ENCODE measurements at regions not wholly inside any gene's neighbourhood (a gene's known extent, or its start where the extent isn't known, plus 50 kb on each side); places are given as distances from the start of the nearest gene placed in this dataset.

DNA sequence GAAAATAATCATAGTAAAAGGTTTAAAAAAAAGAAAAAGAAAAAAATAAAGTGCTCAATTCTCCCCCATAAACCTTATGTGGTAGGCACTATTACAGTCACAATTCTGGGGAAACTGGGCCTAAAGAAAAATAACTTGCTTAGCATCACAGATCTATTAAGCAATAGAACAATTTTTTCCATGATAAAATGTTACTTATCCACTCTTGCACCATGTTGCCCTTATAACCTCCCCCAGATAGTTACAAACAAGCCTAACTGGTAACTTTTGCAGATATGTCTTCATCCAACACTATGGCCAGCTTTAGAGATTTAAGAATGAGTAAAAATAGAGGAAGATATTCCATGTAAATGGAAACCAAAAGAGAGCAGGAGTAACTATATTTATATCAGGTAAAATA is 164.8 kb downstream of the DUSP6 start:
- DNase-seq (ENCODE audit: low read depth in 2 of 2): no peak

DNA sequence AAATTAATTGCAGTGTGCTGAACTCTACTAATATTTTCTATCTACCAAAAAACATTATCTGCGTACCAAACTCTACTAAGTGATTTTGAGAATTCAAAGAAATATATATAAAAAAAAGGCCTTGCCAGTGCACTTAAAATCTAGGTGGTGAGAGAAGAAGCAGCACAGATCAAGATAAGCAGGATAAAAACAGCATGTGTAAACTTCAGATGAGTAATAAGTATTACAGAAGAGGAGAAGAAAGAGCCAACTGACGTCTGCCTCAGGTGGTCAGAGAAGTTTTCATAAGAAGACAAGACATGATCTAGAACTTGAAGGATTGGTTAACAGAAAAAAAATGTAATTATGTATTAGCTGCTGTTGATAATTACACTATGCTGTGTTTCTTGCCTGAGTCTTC is 166.4 kb downstream of the DUSP6 start:
- DNase-seq (ENCODE audit: low read depth in 2 of 2): no peak

DNA sequence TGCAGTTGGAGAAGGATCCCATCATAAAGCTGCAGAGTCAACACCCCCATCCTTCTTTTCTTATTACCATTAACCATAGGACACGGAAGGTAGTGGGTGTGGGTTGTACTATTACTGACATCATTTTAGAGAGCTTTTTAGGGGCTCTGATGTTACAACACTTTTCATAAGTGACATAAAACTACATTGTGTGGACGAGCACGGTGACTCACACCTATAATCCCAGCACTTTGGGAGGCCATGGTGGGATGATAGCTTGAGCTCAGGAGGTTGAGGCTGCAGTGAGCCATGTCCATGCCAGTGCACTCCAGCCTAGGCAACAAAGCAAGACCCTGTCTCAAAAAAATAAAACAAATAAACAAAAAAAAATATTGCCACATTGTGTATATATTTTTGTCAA is 167.1 kb downstream of the DUSP6 start:
- no peak for DNase-seq (ENCODE audit: low read depth in 2 of 2)

DNA sequence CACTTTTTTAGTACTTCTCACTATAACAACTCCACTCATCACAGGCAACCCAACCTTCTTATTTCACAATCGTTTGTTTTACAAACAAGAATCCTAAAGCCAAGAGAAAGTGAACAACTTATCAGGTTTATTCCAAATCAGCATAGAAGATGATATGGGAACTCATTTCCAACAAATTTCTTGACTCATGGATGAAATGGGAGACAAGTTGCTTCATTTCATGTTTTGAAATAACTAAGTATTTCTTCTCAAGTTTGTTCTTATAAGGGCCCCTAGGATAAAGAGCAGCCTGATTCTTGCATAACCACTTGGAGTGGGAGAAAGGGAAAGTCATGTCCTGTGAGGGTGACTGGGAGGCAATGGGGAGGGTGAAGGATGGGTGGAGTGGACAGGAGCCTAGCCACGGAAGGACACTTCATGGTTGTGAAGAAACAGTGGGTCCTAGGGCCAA is 168.3 kb downstream of the DUSP6 start:
- DNase-seq (ENCODE audit: low read depth in 2 of 2): no peak

DNA sequence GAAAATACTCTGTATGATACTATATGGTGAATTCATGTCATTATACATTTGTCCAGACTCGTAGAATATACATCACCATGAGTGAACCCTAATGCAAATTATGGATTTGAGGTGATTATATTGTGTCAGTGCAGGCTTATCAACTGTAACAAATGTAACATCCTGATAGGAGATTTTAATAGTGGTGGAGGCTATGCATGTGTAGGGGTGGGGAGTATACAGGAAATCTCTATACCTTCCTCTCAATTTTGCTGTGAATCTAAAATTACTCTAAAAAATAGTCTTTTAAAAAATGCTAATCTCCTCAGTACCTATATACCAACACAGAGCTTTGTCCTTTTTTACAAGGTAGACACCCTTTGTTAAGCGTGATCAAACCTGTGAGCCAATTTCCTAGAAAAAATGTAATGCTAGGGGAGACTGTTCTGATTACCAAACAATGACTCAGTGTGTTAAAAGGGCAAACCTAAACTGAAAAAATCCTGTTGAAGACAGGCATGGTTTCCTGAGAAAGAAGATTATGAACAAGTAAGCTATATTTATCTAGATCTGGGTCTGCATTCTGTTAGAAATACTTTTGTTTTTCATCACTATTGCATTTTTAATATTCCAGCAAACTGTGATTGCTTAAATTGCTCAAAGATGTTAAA is 170.9 kb downstream of the DUSP6 start:
- DNase-seq (ENCODE audit: low read depth in 2 of 2): peak in 1 of 2 experiments; percentile 37

DNA sequence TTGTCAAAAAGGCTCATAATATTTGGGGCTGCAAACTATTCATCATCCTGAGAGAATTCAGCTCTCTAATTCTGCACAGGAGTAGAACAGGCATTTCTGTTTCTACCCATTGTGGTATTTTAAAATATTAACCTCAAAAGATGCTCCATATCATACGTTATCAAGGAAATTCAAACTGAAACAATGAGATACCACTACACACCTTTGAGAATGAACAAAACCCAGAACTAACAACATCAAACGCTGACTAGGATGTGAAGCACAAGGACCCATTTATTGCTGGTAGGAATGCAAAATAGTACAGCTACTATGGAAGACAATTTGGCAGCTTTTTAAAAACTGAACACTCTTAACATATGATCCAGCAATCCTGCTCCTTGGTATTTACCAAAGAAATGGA is 171.8 kb downstream of the DUSP6 start:
- DNase-seq (ENCODE audit: low read depth in 2 of 2): no peak

DNA sequence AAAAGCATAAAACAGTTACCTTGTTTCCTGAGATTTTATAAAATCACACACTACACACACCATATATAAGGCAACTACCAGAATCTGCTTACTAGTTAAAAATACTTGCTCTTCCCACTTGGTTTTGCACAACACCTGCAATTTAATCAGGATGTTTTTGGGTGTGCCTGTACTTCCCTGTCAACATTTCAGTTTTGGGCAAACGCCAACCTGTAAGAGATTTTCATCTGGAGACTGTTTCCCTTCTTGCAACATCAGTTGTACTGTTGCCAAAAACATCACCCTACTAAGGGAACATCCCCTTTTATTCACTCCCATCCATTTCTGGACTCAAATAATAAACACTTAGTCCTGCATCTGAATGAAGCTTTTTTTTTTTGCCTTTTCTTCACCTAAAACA is 172.3 kb downstream of the DUSP6 start:
- peak; percentile 84 to 87 for DNase-seq (ENCODE audit: low read depth in 2 of 2)

DNA sequence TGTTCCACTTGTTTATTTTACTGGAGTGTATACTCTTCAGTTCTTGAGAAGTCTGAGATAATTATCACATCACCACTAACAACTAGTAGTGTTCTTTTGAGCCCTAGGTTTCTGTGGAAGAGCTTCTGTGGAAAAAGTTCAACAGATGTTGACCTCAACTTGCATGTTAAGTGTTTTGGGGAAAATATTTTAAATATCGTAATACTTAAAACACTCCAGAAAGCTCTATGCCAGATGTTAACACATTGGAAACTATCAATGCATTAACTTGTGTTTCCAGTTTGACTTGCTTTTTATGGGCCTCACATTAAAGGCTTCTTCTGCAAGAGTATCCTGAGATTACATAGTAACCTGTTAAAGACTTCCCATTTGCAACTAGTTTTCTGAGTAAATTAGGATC is 173.1 kb downstream of the DUSP6 start:
- no peak for DNase-seq (ENCODE audit: low read depth in 2 of 2)

DNA sequence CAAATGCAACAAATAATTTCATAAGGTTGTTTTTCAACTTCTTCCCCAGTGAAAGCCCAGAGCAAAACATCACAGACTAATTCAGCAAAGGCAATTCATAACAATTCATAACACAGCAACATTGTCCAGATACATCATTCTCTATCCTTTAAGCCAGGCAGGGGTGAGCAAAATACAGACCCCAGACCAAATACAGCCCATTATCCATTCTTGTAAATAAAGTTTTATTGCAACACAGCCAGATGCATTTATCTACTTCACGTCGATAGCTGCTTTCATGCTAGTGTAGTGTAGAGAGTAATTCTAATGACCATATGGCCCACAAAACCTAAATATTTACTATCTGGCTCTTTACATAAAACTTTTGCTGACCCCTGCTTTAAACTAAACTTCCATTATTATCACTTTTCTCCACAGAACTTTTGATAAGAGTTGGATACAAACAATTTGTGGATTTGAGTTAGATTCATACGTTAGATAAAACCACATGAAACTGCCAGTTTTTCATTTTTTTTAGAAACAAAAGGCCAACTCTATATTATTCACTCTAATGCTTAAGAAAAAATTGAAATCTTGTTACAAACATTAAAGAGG is 174.4 kb downstream of the DUSP6 start:
- no peak for DNase-seq (ENCODE audit: low read depth in 2 of 2)

DNA sequence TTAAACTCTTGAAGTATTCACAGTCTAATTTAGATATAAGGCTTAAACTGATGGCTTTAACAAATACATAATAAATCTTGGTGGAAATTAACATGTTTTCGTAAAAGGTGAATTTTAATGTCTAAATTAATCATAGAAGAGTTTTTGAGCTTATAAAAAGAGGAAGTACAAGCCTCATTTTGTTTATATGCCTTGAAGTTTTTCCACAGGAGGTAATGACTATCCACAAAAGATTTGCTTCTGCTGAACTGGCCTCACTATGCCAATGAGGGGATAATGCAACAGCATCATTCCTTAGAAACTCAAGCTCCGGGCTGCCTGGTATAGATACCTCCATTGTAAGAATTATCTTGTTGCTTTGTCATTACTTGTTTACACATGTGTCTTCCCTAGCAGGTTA is 175.6 kb downstream of the DUSP6 start:
- no peak for DNase-seq (ENCODE audit: low read depth in 2 of 2)

DNA sequence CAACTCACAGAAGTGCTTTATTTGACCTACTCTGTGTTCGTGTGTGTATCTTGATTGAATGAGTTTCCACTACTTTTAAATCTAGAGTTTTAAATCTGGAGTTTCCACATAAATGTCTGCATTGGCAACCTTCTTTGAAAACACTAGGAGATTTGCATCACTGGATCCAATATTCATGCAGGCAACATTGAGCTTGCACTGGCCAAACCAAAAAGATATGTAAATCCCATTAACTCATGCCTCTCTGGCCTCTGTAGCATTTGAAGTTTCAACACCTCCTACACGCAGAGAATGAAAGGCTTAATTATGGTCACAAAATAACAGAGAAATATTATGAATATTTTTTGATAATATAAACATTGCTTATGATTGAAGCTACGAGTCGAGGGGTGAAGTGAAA is 178.6 kb downstream of the DUSP6 start:
- no peak for DNase-seq (ENCODE audit: low read depth in 2 of 2)

DNA sequence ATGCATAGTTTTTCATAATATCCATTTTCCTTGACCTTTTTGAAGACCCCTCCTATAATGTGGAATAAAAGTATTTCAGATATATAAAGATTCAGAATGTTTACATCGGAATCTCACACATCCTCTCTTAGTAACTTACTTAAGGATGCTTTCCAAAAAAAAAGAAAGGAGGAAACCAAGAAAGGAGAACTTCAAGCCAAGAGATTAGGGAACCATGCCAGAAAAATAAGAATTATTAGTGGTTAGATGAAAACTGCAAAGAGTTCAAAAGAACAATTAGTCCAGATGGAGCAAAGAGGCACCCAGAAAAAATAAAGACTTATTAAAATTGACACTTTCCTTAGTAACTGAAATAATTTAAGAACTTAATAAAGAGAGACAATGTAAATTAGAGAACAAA is 179.2 kb downstream of the DUSP6 start:
- no peak for DNase-seq (ENCODE audit: low read depth in 2 of 2)

DNA sequence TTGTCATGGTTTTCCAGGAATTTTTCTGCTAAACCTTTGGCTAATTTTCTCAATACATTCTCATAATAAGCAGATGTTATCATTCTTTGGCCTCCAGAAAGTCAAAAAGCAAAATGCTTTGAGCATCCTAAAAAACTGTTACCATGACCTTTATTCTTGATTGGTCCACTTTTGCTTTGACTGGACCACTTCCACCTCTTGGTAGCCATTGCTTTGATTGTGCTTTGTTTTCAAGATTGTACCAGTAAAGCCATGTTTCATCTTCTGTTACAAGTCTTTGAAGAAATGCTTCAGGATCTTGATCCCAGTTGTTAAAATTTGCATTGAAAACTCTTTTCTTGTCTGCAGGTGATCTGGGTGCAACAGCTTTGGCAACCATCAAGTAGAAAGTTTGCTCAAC is 180.1 kb downstream of the DUSP6 start:
- no peak for DNase-seq (ENCODE audit: low read depth in 2 of 2)

DNA sequence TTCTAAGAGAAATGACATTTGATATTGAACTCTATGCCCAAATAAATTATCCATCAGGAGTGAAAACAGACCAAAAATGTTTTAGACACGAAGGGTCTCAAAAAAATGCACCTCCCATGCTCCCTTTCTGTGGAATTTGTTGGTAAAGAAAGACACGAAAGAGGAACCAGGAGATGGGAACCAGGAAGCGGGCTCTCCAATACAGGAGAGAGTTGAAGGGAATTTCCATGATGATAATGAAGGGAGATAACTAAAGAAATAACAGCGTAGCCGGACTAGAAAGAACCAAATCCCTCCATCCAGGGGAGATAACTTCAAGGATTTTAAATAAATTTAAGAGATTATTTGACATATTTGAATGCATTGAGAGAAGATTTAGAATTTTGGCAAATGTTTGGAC is 183.0 kb downstream of the DUSP6 start:
- no peak for DNase-seq (ENCODE audit: low read depth in 2 of 2)

DNA sequence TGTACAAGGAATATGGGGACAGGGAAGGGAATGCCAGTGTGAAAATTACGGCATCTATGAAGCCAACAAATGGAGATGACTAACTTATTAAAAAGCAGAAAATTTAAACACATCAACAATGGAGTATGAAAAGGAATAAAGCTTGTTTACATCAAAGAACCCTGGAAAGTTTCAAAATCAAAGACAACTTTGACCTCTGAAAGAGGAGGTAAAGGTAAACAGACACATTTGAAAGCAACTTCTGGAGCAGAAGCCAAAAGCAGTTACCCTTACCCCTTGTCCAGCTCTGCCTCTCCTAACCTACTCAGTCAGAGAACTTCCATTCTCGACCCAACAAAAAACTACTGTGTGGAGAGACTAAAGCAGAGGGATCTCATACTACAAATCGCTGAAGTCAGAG is 184.3 kb downstream of the DUSP6 start:
- no peak for DNase-seq (ENCODE audit: low read depth in 2 of 2)

DNA sequence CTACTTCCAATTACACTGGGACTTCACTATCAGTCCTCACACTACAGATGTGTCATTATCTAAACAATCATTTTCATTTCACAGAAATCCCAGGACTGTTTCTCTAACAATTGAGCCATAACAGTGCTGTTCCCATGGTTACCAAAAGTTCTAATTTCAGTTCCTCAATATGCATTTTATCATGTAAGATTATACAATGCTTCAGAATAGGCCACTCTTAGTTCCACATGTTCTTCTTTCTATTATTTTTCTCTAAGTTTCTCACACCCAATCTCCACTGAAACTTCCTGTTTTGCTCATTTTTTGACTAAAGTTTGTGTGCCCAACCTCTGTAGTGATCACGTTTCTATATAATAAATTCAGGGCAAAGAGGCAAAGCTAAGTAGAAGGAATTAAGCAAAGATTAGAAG is 185.8 kb downstream of the DUSP6 start:
- DNase-seq (ENCODE audit: low read depth in 2 of 2): no peak

DNA sequence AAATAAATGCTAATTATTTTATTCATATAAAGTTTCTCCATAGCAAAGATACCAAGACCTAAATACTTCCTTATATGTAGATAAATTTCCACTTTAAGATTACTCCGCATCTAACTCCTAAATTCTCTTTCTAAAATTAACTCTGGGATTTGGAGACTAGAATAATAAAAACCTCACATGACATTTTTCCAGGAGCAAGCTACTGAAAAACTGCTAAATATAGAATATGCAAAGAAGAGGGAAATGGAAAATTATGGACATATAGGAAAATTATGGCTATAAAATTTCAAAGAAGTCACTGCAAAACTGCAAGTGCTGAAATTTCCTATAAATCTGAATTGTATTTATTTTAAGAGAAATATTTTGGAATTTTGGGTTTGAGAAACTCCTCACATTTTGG is 186.2 kb downstream of the DUSP6 start:
- DNase-seq (ENCODE audit: low read depth in 2 of 2): no peak

DNA sequence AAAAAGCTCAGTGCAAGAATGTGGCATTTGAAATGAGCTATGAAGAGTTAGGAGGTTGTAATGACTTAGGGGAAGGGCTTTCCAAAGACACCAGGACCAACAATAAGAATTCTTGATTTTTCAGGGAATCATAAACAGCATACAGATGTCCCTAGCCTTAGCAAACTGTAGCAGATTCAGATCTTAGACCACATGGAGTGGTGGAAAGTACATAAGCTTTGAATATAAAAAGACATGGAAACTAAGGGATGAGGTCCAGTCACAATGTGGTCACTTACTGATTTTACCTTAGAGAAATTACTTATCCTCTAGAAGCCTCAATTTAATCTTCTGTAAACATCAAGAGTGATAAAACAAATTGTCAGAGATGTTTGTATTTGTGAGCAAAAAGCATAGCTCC is 186.6 kb downstream of the DUSP6 start:
- DNase-seq (ENCODE audit: low read depth in 2 of 2): no peak

DNA sequence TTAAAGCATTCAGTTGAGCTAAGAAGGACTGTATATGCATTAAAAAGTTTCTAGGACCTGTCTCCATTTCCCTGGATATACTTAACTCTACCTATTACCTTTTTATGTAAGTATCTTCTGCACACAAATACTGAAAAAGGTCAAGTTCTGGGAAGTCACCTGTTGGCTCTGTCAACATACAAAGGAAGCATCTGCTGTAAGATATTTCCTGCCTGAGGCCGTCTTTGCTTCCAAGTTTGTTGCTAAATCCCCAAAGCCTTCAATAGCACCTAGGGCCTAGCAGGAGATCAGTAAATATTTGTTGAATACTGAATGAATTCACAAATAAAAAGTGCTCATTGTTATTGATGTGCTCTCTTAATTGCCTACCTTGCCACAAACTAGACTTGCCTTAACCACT is 188.4 kb downstream of the DUSP6 start:
- DNase-seq (ENCODE audit: low read depth in 2 of 2): no peak

DNA sequence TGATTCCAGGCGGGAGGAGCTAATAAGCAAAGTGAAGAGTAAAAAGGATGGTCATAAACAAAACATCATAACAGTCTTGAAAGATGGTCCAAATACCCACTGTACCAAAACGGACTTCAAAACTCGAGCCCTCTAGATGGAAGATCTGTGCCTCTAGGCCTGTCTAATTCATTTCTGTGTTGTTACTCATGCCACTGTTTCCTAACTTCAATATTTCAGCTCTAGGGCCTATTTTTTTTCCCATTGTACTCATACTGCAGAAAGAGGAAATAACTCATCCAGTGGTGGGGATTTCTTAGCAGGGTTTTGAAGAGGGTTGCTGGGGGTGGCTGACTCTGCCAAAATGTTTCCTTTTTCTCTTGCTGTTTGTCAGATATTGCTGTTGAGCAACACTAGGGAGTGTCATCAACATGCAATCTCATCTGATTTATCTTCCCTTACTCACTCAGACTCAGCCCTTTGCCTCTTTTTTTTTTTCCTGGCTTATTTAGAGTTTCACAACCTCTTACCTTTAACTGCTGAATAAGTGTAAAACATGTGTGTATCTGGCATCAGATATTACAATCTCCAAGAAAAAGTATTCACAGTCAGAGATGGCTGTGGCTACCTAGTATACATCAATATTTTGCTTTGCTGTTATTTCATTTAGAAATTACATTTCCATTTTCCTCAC is 189.6 kb downstream of the DUSP6 start:
- DNase-seq (ENCODE audit: low read depth in 2 of 2): peak; percentile 99

DNA sequence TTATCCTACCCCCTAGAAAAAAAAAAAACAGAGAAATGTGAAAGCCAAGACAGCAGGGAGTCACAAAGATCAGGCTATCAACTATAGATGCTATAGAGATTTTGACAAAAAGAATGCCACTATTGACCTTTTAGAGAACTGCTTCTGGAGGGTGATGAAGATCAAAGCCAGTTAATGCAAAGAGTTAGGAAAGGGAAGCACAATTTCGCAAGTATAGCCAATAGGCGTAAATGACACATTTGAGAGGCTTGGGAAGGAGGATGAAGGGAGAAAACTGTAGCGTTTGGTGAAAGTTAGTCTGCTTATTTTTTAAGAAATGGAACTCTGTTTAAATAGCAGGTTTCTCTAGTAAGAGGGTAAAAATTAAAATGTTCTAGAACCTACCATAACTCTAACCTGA is 190.7 kb downstream of the DUSP6 start:
- DNase-seq (ENCODE audit: low read depth in 2 of 2): no peak

DNA sequence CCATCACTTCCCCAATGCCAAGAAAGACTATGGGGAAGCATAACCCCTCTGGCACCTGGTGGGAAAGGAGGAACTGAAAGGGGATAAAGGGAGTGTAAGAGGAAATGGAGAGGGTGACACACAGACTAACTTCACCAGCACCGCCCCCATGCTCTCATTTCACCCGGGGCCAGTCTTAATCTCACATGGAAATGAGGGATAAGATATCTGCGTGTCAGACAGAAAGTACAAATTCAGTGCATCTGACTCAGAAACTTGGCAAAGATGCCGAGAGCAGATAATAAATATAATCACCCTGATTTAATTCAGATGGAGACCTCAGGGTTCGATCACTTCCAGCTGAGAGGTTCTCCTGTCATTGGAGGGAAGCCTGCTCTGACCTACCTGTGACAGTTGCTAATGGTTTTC is 191.6 kb downstream of the DUSP6 start:
- DNase-seq (ENCODE audit: low read depth in 2 of 2): peak; percentile 72 to 78

DNA sequence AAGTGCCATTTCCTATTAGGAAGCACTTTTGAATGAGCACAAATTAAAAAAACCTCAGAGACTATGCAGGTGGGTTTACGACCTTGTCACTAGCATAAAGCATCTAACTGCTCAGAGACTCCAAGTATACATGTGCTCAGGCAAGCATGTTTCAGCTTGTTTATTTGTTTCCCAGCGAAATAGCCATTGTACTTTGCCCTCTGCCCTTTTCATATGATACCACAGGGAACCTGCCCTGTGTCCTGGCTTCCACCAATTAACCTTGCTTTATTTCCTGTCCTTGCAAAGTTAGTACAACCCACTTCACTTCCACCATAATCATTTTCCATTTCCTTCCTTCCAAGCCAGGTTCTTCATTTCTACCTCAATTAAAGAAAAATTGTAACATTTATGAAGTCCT is 194.9 kb downstream of the DUSP6 start:
- DNase-seq (ENCODE audit: low read depth in 2 of 2): no peak

All from fibroblast of skin of left biceps (primary cell).